ENCODE measurements at regions not wholly inside any gene's neighbourhood (a gene's known extent, or its start where the extent isn't known, plus 50 kb on each side); places are given as distances from the start of the nearest gene placed in this dataset.

DNA sequence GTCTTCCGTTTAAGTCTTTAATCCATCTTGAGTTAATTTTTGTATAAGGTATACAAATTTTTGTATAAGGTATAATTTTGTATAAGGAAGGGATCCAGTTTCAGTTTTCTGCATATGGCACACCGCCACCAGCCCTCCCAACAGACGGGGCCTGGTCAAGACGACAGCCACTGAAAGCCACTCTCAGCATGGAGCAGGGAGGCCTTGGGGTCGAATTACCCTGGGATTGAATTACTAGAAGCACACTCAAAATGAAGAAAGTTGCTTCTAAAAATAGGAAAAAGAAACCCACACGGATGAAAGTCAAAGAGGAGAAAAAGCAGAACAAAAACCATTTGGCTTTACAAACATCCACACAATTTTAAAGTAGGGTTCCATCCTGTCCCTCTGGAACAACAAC lies 586.2 kb upstream of the ADAMTS16 start:
- WGBS, 5 donors, result 45 to 54% (median 52%) methylated on average over 6 of the region's 6 CpGs
- no peak for DNase-seq
- H3K4me3 ChIP-seq, result no peak overlapping the region
- no peak overlapping the region for H3K27ac ChIP-seq
- H3K9me3 ChIP-seq, result peaks cover 0 to 7% (median 3%) of the 10 kb centered on the region in 4 donors
- no peaks in the 10 kb centered on the region for H3K36me3 ChIP-seq
- TF ChIP-seq EP300 (IDR thresholded peaks at IDR 0.05) (no peak), POLR2AphosphoS5 (IDR thresholded peaks at IDR 0.05) (no peak), POLR2A (IDR thresholded peaks at IDR 0.05) (no peak)
- TF ChIP-seq, protein P1, sequence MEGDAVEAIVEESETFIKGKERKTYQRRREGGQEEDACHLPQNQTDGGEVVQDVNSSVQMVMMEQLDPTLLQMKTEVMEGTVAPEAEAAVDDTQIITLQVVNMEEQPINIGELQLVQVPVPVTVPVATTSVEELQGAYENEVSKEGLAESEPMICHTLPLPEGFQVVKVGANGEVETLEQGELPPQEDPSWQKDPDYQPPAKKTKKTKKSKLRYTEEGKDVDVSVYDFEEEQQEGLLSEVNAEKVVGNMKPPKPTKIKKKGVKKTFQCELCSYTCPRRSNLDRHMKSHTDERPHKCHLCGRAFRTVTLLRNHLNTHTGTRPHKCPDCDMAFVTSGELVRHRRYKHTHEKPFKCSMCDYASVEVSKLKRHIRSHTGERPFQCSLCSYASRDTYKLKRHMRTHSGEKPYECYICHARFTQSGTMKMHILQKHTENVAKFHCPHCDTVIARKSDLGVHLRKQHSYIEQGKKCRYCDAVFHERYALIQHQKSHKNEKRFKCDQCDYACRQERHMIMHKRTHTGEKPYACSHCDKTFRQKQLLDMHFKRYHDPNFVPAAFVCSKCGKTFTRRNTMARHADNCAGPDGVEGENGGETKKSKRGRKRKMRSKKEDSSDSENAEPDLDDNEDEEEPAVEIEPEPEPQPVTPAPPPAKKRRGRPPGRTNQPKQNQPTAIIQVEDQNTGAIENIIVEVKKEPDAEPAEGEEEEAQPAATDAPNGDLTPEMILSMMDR (IDR thresholded peaks at IDR 0.05), result no peak
- H3K4me1 ChIP-seq, result no peaks in the 10 kb centered on the region
- no peaks in the 10 kb centered on the region for H3K27me3 ChIP-seq
- intact Hi-C loops (cut with DNase I; ENCODE audit: low total_unique reads), result no loop called here

DNA sequence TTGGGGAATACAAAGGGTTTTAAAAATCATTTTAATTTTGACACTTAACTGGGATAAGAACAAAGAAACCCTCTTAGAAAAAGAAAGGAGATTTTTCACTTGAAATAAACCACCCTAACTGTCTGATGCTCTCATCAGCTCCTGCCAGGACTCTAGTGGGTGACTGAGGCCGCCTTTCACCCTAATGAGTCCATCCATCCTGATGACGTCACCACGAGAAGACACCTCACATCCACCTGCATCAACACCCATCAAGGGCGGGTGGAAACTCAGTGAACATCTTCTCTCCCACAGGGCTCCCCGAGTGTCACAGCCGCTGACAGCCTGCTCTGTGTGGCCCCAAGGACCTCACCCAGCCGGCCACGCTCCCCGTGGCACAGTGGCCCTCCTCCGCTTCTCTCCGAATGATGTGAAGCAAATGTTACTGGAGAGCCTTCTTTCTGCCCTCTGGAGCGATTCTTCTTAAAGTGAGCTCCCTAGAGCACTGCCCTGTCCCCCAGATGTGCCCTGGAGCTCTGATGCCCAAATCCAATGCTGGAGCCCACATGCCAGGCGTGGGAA lies 584.3 kb upstream of the ADAMTS16 start:
- WGBS, 5 donors, result 75 to 87% (median 84%) methylated on average over 11 to 13 of the region's 13 CpGs
- TF ChIP-seq POLR2AphosphoS5 (IDR thresholded peaks at IDR 0.05), result no peak
- TF ChIP-seq POLR2A (IDR thresholded peaks at IDR 0.05), result no peak
- TF ChIP-seq, protein P1 (IDR thresholded peaks at IDR 0.05), result no peak
- no peak for TF ChIP-seq EP300 (IDR thresholded peaks at IDR 0.05)
- no peak for DNase-seq
- intact Hi-C loops (cut with DNase I; ENCODE audit: low total_unique reads), result no loop called here
- Histone ChIP-seq H3K27me3 (no peaks in the 10 kb centered on the region), H3K27ac (no peak overlapping the region), H3K4me1 (no peaks in the 10 kb centered on the region), H3K9me3 (peaks cover 0 to 12% (median under 1%) of the 10 kb centered on the region in 4 donors), H3K4me3 (no peak overlapping the region), H3K36me3 (no peaks in the 10 kb centered on the region)

DNA sequence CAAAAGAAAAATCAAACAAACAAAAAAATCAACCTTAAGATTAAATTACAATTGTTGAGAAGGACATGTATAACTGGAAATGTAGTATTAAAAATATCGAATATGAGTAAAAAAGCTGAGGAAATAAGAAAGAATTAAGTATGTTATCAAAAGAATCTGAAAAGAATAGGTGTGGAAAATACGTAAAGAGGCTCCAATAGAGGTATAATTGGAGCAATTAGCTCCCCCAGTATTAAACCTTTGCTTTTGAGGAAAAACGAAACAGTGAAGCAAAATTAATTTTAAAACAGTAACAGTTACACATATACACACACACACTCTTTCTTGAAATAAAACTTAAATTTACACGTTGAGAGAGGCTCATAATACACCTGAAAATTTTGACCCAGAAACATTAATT lies 578.7 kb upstream of the ADAMTS16 start:
- intact Hi-C loops (cut with DNase I; ENCODE audit: low total_unique reads), result no loop called here
- Histone ChIP-seq H3K9me3 (peaks cover 3 to 43% (median 15%) of the 10 kb centered on the region in 4 donors), H3K27ac (no peak overlapping the region), H3K4me1 (no peaks in the 10 kb centered on the region), H3K27me3 (no peaks in the 10 kb centered on the region), H3K36me3 (no peaks in the 10 kb centered on the region), H3K4me3 (no peak overlapping the region)
- DNase-seq, result no peak
- 55 to 75% (median 58%) methylated on average over 4 of the region's 4 CpGs for WGBS, 5 donors
- TF ChIP-seq POLR2A (IDR thresholded peaks at IDR 0.05) (no peak), POLR2AphosphoS5 (IDR thresholded peaks at IDR 0.05) (no peak), EP300 (IDR thresholded peaks at IDR 0.05) (no peak)
- TF ChIP-seq, protein P1 (IDR thresholded peaks at IDR 0.05), result no peak

DNA sequence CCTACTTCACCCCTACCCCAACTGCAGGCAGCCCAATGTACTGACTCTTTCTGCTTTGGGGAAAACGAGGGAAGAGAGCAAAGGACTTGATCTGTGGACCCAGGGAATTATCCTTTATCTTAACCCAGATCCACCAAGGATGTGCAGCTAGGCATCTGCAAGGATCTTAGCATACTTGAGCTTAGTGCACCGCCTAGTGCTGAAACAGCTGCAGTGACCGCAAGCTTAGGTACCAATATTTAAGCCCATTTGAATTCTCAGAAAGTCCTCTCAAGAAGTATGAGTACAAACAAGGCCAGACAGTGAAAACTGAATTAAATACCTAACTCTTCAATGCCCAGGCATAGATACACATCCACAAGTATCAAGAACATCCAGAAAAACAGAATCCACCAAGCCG lies 576.7 kb upstream of the ADAMTS16 start:
- intact Hi-C loops (cut with DNase I; ENCODE audit: low total_unique reads), result no loop called here
- peaks cover 3 to 50% (median 15%) of the 10 kb centered on the region in 4 donors for H3K9me3 ChIP-seq
- H3K4me3 ChIP-seq, result no peak overlapping the region
- TF ChIP-seq, protein P1 (IDR thresholded peaks at IDR 0.05), result no peak
- TF ChIP-seq POLR2AphosphoS5 (IDR thresholded peaks at IDR 0.05) (no peak), EP300 (IDR thresholded peaks at IDR 0.05) (no peak), POLR2A (IDR thresholded peaks at IDR 0.05) (no peak)
- H3K4me1 ChIP-seq, result no peaks in the 10 kb centered on the region
- 50 to 59% (median 54%) methylated on average over 4 of the region's 4 CpGs for WGBS, 5 donors
- DNase-seq, result no peak
- H3K27ac ChIP-seq, result no peak overlapping the region
- no peaks in the 10 kb centered on the region for H3K36me3 ChIP-seq
- H3K27me3 ChIP-seq, result no peaks in the 10 kb centered on the region
